A549 (cell line): ENCODE measurements at regions not wholly inside any gene's neighbourhood (a gene's known extent, or its start where the extent isn't known, plus 50 kb on each side); places are given as distances from the start of the nearest gene placed in this dataset.

Experiments used
- CTCF ChIP-seq: fragments of >200 bp; sonication (Bioruptor Twin); formaldehyde crosslinking; IDR thresholded peaks from 3 replicates; pipeline ENCODE4 v1.5.1; 2016
- EP300 ChIP-seq, 2 experiments: fragments of >200 bp; sonication (Bioruptor Twin); formaldehyde crosslinking; IDR thresholded peaks; 2 replicates in 1 of 2; 3 replicates in 1 of 2; pipeline ENCODE4 v1.6.1; 2016 to 2017
- MAX ChIP-seq: IDR thresholded peaks from 2 replicates; pipeline ENCODE4 v1.6.1; 2012
- MYC ChIP-seq: IDR thresholded peaks from 2 replicates; pipeline ENCODE4 v1.6.1; 2012; ENCODE audit warnings: mild to moderate bottlenecking, inconsistent platforms, low read length, improper control_type of control experiment, borderline replicate concordance
- PBX3 ChIP-seq: IDR thresholded peaks from 2 replicates; pipeline ENCODE4 v1.6.1; 2012
- PHF8 ChIP-seq: fragments of 200-600 bp; sonication (generic); IDR thresholded peaks from 2 replicates; pipeline ENCODE4 v1.6.1; 2016; ENCODE audit warnings: low read depth, mild to moderate bottlenecking, antibody characterized with exemption, moderate library complexity, borderline replicate concordance
- POLR2A ChIP-seq: IDR thresholded peaks from 2 replicates; pipeline ENCODE4 v1.6.1; 2012; ENCODE audit warnings: mild to moderate bottlenecking, low read length
- RAD21 ChIP-seq, 2 experiments: fragments of >200 bp in 1 of 2; sonication (Bioruptor Twin) in 1 of 2; formaldehyde crosslinking in 1 of 2; IDR thresholded peaks in 1 of 2; conservative IDR thresholded peaks in 1 of 2; 2 replicates in 1 of 2; 3 replicates in 1 of 2; pipeline ENCODE4 v1.6.1; 2012 to 2018; ENCODE audit warnings: inconsistent platforms in 1 of 2

- TF ChIP-seq MAX (no peak), POLR2A (no peak), PHF8 (no peak), MYC (no peak), EP300 (IDR thresholded peaks at IDR 0.05) (no peak), CTCF (no peak), RAD21 (conservative IDR thresholded peaks at IDR 0.05 in 1 of 2, IDR thresholded peaks at IDR 0.05 in 1 of 2) (no peak), PBX3 (no peak)
Observed at GRCh38 chr17:64767269-64767997, 105.3 kb upstream of the SMURF2 start.
